ENCODE measurements at regions not wholly inside any gene's neighbourhood (a gene's known extent, or its start where the extent isn't known, plus 50 kb on each side); places are given as distances from the start of the nearest gene placed in this dataset.

GRCh38 chrX:124902953-124903352 is 416.7 kb upstream of the TEX13C start:
- Histone ChIP-seq H3K4ac (replicated peaks; ENCODE audit: insufficient read length, low read depth, low read length) (no peak overlapping the region), H4K8ac (ENCODE audit: extremely low read depth, insufficient read depth, low read length) (no peak overlapping the region), H3K9ac (replicated peaks in 1 of 4; ENCODE audit: extremely low read depth in 1 of 4, low read depth in 3 of 4, low read length in 3 of 4) (no peak overlapping the region), H2BK12ac (ENCODE audit: low read depth, low read length) (no peak overlapping the region), H3K36me3 (ENCODE audit: control insufficient read depth in 2 of 4, insufficient read depth in 4 of 4, low read length in 3 of 4) (no peaks in the 10 kb centered on the region), H3K4me1 (replicated peaks in 1 of 4; ENCODE audit: control insufficient read depth in 3 of 4, insufficient read depth in 4 of 4, low read length in 3 of 4) (peaks cover 0 to under 1% (median 0%) of the 10 kb centered on the region in 4 experiments; a peak in 1 of 7 replicates), H3K4me3 (ENCODE audit: extremely low read depth in 1 of 4, insufficient read depth in 2 of 4, low read depth in 3 of 4, low read length in 4 of 4) (no peak overlapping the region), H2BK15ac (ENCODE audit: low read length) (no peak overlapping the region), H2BK5ac (ENCODE audit: low read depth, low read length) (no peak overlapping the region), H4K5ac (ENCODE audit: insufficient read length, low read depth, low read length) (no peak overlapping the region), H2AFZ (ENCODE audit: low read length) (no peak overlapping the region), H3K23me2 (ENCODE audit: low read depth, low read length) (no peaks in the 10 kb centered on the region), H3K27ac (ENCODE audit: low read depth, low read length) (no peak overlapping the region), H3K14ac (ENCODE audit: insufficient read length) (no peak overlapping the region), H3K9me3 (ENCODE audit: insufficient read depth in 2 of 2, low read depth in 1 of 2, low read length in 1 of 2) (no peaks in the 10 kb centered on the region), H3K79me2 (ENCODE audit: control insufficient read depth in 1 of 2, insufficient read depth in 2 of 2, low read length in 2 of 2) (no peaks in the 10 kb centered on the region), H3K27me3 (replicated peaks in 1 of 4; ENCODE audit: control insufficient read depth in 3 of 4, extremely low read depth in 1 of 4, insufficient read depth in 3 of 4, low read length in 3 of 4) (no peaks in the 10 kb centered on the region), H2BK20ac (ENCODE audit: low read length) (no peak overlapping the region), H2AK5ac (ENCODE audit: low read depth, low read length) (no peak overlapping the region), H3K23ac (ENCODE audit: insufficient read length) (no peak overlapping the region), H3K79me1 (ENCODE audit: low read depth, low read length) (no peaks in the 10 kb centered on the region), H3K4me2 (ENCODE audit: insufficient read depth in 1 of 2, low read depth in 2 of 2, low read length in 2 of 2) (no peak overlapping the region), H3K56ac (replicated peaks; ENCODE audit: insufficient read length, low read depth, low read length) (no peak overlapping the region), H4K20me1 (replicated peaks in 1 of 2; ENCODE audit: control insufficient read depth in 1 of 2, insufficient read depth in 2 of 2, low read length in 2 of 2) (no peaks in the 10 kb centered on the region), H3K18ac (ENCODE audit: extremely low read depth, low read length) (no peak overlapping the region), H2BK120ac (replicated peaks; ENCODE audit: low read depth, low read length) (no peak overlapping the region), H4K91ac (replicated peaks; ENCODE audit: insufficient read length, low read length) (no peak overlapping the region)
- FAIRE-seq = no peak
- POLR2A ChIA-PET (ENCODE audit: partially characterized antibody) = no interaction called here
- CTCF ChIA-PET (ENCODE audit: partially characterized antibody) = no interaction called here
- no peak for DNase-seq (ENCODE audit: low read depth in 1 of 2, low spot score in 2 of 2)
- 96% methylated on average over 2 of the region's 2 CpGs; no CpG with 5 or more reads in 1 of the 2 experiments for WGBS, 2 experiments (ENCODE audit: extremely low coverage in 1 of 2, insufficient coverage in 1 of 2, insufficient read length in 1 of 2, insufficient replicate concordance in 2 of 2, low coverage in 1 of 2, low lambda C conversion rate in 2 of 2, missing lambda C conversion rate in 1 of 2)
- TF ChIP-seq RAD21 (IDR thresholded peaks at IDR 0.05 in 1 of 2, conservative IDR thresholded peaks at IDR 0.05 in 1 of 2; ENCODE audit: low read depth in 2 of 2, low read length in 2 of 2) (no peak), RNF2 (IDR thresholded peaks at IDR 0.05; ENCODE audit: borderline replicate concordance, low read depth, low read length, missing control alignments, poor library complexity, severe bottlenecking) (no peak), EZH2 (IDR thresholded peaks at IDR 0.05; ENCODE audit: low read depth, low read length, severe bottlenecking) (no peak), POLR2AphosphoS5 (IDR thresholded peaks at IDR 0.05; ENCODE audit: low read depth, low read length) (no peak), PHF8 (conservative IDR thresholded peaks at IDR 0.05; ENCODE audit: low read depth, low read length) (no peak), SP4 (IDR thresholded peaks at IDR 0.05; ENCODE audit: low read length) (no peak), EP300 (IDR thresholded peaks at IDR 0.05; ENCODE audit: borderline replicate concordance in 1 of 2, low read depth in 2 of 2, low read length in 2 of 2) (no peak), TCF12 (IDR thresholded peaks at IDR 0.05; ENCODE audit: low read depth, low read length) (no peak), CREB1 (IDR thresholded peaks at IDR 0.05) (no peak), BCL11A (IDR thresholded peaks at IDR 0.05; ENCODE audit: low read depth in 2 of 2, low read length in 2 of 2) (no peak), NANOG (IDR thresholded peaks at IDR 0.05; ENCODE audit: insufficient read depth, low read depth, low read length, poor library complexity, severe bottlenecking) (no peak), YY1 (IDR thresholded peaks at IDR 0.05; ENCODE audit: low read depth, low read length) (no peak)
- TF ChIP-seq, protein P1, sequence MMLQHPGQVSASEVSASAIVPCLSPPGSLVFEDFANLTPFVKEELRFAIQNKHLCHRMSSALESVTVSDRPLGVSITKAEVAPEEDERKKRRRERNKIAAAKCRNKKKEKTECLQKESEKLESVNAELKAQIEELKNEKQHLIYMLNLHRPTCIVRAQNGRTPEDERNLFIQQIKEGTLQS (IDR thresholded peaks at IDR 0.05; ENCODE audit: insufficient read depth, low read depth, low read length) = no peak

Data from H1 (cell line).